ENCODE measurements at regions not wholly inside any gene's neighbourhood (a gene's known extent, or its start where the extent isn't known, plus 50 kb on each side); places are given as distances from the start of the nearest gene placed in this dataset.

GRCh38 chr18:10322435-10322834 is 132.0 kb upstream of the APCDD1 start:
- ATAC-seq = no peak
- no TSS peak for BruUV-seq (replicated peaks)
- POLR2A ChIA-PET = no interaction called here

More at GRCh38 chr18:10322435-10322834, 132.0 kb upstream of the APCDD1 start:
- Histone ChIP-seq H3K27ac (ENCODE audit: low read depth, low read length) (no peak overlapping the region), H3K4me2 (ENCODE audit: low read length) (no peak overlapping the region), H3K27me3 (ENCODE audit: insufficient read depth, low read length) (peaks cover 40% of the 10 kb centered on the region), H3K9ac (ENCODE audit: low read length) (no peak overlapping the region), H3K9me2 (ENCODE audit: insufficient read depth) (no peaks in the 10 kb centered on the region), H3K79me2 (ENCODE audit: insufficient read depth, low read length) (no peaks in the 10 kb centered on the region), H2AFZ (ENCODE audit: low read depth, low read length, poor library complexity, severe bottlenecking) (no peak overlapping the region), H3K9me3 (ENCODE audit: control insufficient read depth in 1 of 2, insufficient read depth in 1 of 2, low read depth in 1 of 2, low read length in 2 of 2) (no peaks in the 10 kb centered on the region), H3K4me3 (replicated peaks in 1 of 2; ENCODE audit: low read depth in 1 of 2, low read length in 2 of 2) (no peak overlapping the region), H4K20me1 (ENCODE audit: insufficient read depth) (no peaks in the 10 kb centered on the region), H3K4me1 (ENCODE audit: control insufficient read depth in 1 of 2, insufficient read depth in 2 of 2, low read length in 2 of 2) (no peaks in the 10 kb centered on the region), H3K36me3 (ENCODE audit: control insufficient read depth in 1 of 2, insufficient read depth in 2 of 2, low read length in 2 of 2) (no peaks in the 10 kb centered on the region)
- ChIA-PET CTCF (no interaction called here), RAD21 (ENCODE audit: low non-redundant PET in 1 of 2, low total read pairs in 2 of 2, uncharacterized antibody in 2 of 2, unreplicated experiment in 2 of 2) (no interaction called here)
- no peak for TF ChIP-seq JUND (IDR thresholded peaks at IDR 0.05)
- no peak for TF ChIP-seq POLR2AphosphoS5 (IDR thresholded peaks at IDR 0.05; ENCODE audit: low read depth, low read length)
- TF ChIP-seq EZH2phosphoT487 (IDR thresholded peaks at IDR 0.05; ENCODE audit: borderline replicate concordance) = no peak
- no peak for TF ChIP-seq SRF (IDR thresholded peaks at IDR 0.05; ENCODE audit: low read depth)
- TF ChIP-seq ZBTB33 (IDR thresholded peaks at IDR 0.05; ENCODE audit: extremely low read depth, insufficient replicate concordance, low read length) = no peak
- TF ChIP-seq ATF3 (IDR thresholded peaks at IDR 0.05) = no peak
- TF ChIP-seq FOSL1 (IDR thresholded peaks at IDR 0.05; ENCODE audit: low read depth) = no peak
- no peak for TF ChIP-seq ELF1 (IDR thresholded peaks at IDR 0.05; ENCODE audit: borderline replicate concordance, low read depth)
- TF ChIP-seq YY1 (IDR thresholded peaks at IDR 0.05; ENCODE audit: extremely low read depth, insufficient replicate concordance, low read depth, low read length) = no peak
- TF ChIP-seq CBX3 (IDR thresholded peaks at IDR 0.05; ENCODE audit: low read depth) = no peak
- TF ChIP-seq CEBPB (IDR thresholded peaks at IDR 0.05; ENCODE audit: low read depth) = no peak
- no peak for TF ChIP-seq SIN3A (IDR thresholded peaks at IDR 0.05; ENCODE audit: low read depth)
- no peak for TF ChIP-seq MAX (IDR thresholded peaks at IDR 0.05)
- no peak for TF ChIP-seq SP1 (IDR thresholded peaks at IDR 0.05; ENCODE audit: low read depth)
- TF ChIP-seq POLR2A (IDR thresholded peaks at IDR 0.05; ENCODE audit: borderline replicate concordance, extremely low read depth, insufficient read depth, insufficient read length) = no peak
- TF ChIP-seq ZNF274 (IDR thresholded peaks at IDR 0.05; ENCODE audit: low read depth, low read length) = no peak
- no peak for TF ChIP-seq REST (IDR thresholded peaks at IDR 0.05; ENCODE audit: low read depth)
- no peak for TF ChIP-seq TCF7L2 (IDR thresholded peaks at IDR 0.05; ENCODE audit: borderline replicate concordance, extremely low read depth, insufficient read depth, insufficient read length)
- no peak for TF ChIP-seq CTCF (IDR thresholded peaks at IDR 0.05 in 2 of 3, conservative IDR thresholded peaks at IDR 0.05 in 1 of 3; ENCODE audit: borderline replicate concordance in 1 of 3, insufficient read depth in 1 of 3, low read depth in 2 of 3, low read length in 2 of 3)
- no peak for DNase-seq (ENCODE audit: low read depth, low spot score)
- intact Hi-C loops (cut with micrococcal nuclease) = no loop called here

Measured in HCT116 (cell line).